HUES64 (cell line): ENCODE measurements at regions not wholly inside any gene's neighbourhood (a gene's known extent, or its start where the extent isn't known, plus 50 kb on each side); places are given as distances from the start of the nearest gene placed in this dataset.
A peak's percentile ranks its signal among the peaks of the same experiment; 100 is the strongest.

Source experiments
- H3K27ac ChIP-seq: 2 replicates; pipeline ENCODE4 v1.7.0; 2013; ENCODE audit warnings: low read depth, low read length, inconsistent platforms
- H3K27me3 ChIP-seq: 2 replicates; pipeline ENCODE4 v1.6.1; 2013; ENCODE audit warnings: mild to moderate bottlenecking, low read length; ENCODE audit not compliant: insufficient read depth
- H3K36me3 ChIP-seq: 2 replicates; pipeline ENCODE4 v1.6.1; 2013; ENCODE audit warnings: mild to moderate bottlenecking, low read length; ENCODE audit not compliant: insufficient read depth
- H3K4me1 ChIP-seq: 2 replicates; pipeline ENCODE4 v1.6.1; 2013; ENCODE audit warnings: mild to moderate bottlenecking, low read length, moderate library complexity; ENCODE audit not compliant: insufficient read depth
- H3K4me3 ChIP-seq: 2 replicates; pipeline ENCODE4 v1.5.1; 2013; ENCODE audit warnings: mild to moderate bottlenecking, low read length, moderate library complexity
- H3K9ac ChIP-seq: 2 replicates; pipeline ENCODE4 v1.6.1; 2013; ENCODE audit warnings: mild to moderate bottlenecking, low read depth, low read length
- H3K9me3 ChIP-seq: 2 replicates; pipeline ENCODE4 v1.6.1; 2013; ENCODE audit warnings: low read depth, low read length; ENCODE audit not compliant: insufficient read depth
- WGBS: fragments of 150-250, 120-280 bp; methylation state at CpG from one replicate; pipeline ENCODE4 v1.1.7; 2013; ENCODE audit warnings: missing lambda C conversion rate; 5-methylcytosine and 5-hydroxymethylcytosine counted together

DNA sequence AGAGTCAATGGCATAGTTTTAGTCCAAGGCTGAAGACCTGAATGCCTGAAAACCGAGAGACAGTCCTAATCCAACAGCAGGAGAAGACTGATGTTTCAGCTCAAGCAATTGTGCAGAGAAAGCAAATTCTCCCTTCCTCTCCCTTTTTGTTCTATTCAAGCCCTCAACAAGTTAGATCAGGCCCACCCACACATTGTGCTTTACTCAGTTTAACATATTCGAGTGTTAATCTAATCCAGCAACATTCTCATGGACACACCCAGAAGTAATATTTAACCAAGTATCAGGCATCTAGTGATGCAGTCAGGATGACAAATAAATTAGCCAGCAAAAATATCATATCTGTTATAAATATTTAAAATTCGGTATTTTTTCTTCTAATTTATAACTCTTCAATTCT is 261.1 kb downstream of the HDGFL1 start:
- no peaks in the 10 kb centered on the region for H3K27me3 ChIP-seq
- WGBS, result 99% methylated on average over 2 of the region's 3 CpGs
- H3K9ac ChIP-seq, result no peak overlapping the region

DNA sequence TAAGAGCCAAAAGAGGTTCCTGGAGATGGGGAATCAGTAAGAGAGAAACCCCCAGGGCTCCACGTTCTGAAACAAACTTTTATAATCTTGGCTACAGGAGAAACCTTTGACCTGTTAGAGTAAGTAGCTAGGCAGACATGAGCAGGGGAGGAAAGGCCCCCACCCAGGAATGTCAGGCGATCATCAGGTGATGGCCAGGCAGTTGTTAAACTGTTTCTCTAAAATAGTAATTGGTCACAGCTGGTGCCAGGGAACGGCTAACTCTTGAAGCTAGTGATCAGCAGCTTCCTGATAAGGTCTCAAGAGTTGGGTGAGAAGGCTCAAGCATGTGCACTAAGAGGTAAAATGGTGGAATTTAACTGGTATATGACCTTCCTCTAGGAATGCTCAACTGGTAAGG is 263.8 kb downstream of the HDGFL1 start:
- H3K4me1 ChIP-seq, result peaks cover 11% of the 10 kb centered on the region
- no peak overlapping the region for H3K4me3 ChIP-seq
- no peak overlapping the region for H3K27ac ChIP-seq
- no peaks in the 10 kb centered on the region for H3K27me3 ChIP-seq
- no peak overlapping the region for H3K9ac ChIP-seq
- WGBS, result 81% methylated on average over 3 of the region's 3 CpGs
- H3K36me3 ChIP-seq, result no peaks in the 10 kb centered on the region
- H3K9me3 ChIP-seq, result peaks cover 10% of the 10 kb centered on the region

More for the DNA sequence above, 261.1 kb downstream of the HDGFL1 start:
- Histone ChIP-seq H3K9me3 (peaks cover 6% of the 10 kb centered on the region; the same call in 1 of the 2 replicates), H3K27ac (no peak overlapping the region), H3K4me3 (no peak overlapping the region), H3K36me3 (no peaks in the 10 kb centered on the region), H3K4me1 (peaks cover 24% of the 10 kb centered on the region)

DNA sequence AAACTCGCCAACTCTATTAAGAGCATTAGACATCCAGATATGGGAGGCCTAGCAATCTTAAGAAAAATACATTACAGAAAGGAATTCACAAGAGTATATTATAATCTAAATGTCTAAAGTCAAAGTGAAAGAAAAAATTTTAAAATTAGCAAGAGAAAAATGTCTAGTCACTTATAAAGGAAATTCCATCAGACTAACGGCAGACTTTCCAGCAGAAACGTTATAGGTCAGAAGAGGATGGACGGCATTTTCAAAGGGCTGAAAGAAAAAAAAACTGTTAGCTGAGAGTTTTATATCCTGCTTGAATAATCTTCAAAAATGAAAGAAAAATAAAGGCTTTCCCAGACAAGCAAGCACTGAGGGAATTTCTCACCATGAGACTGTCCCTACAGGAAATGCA is 269.0 kb downstream of the HDGFL1 start:
- no peak overlapping the region for H3K4me3 ChIP-seq
- no peak overlapping the region for H3K27ac ChIP-seq
- no peaks in the 10 kb centered on the region for H3K36me3 ChIP-seq
- H3K27me3 ChIP-seq, result no peaks in the 10 kb centered on the region
- 95% methylated on average over 3 of the region's 4 CpGs for WGBS
- no peaks in the 10 kb centered on the region for H3K4me1 ChIP-seq
- H3K9me3 ChIP-seq, result peaks cover 30% of the 10 kb centered on the region
- no peak overlapping the region for H3K9ac ChIP-seq

DNA sequence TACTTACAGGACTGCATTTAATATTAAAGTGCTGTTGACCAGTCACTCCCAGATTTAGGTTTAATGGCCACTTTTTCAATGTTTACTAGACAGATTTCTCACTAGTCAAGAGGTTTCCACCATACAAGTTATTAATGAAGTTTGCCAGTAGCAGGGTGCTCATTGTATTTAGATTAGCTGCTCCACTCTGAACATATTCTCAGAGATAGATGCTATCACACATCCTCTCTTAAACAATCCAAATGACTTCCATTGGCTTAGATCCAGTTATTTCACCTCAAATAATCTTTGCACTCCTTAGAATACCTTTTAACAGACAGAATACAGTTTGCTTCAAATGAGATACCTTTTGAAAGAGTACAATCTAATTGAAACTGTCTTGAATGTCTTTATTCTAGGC is 276.1 kb downstream of the HDGFL1 start:
- Histone ChIP-seq H3K27ac (no peak overlapping the region), H3K4me3 (no peak overlapping the region), H3K4me1 (no peaks in the 10 kb centered on the region), H3K27me3 (no peaks in the 10 kb centered on the region), H3K9me3 (0 out of 2 replicates have a peak, but pooled peaks cover 9% of the 10 kb centered on the region), H3K9ac (no peak overlapping the region), H3K36me3 (no peaks in the 10 kb centered on the region)

DNA sequence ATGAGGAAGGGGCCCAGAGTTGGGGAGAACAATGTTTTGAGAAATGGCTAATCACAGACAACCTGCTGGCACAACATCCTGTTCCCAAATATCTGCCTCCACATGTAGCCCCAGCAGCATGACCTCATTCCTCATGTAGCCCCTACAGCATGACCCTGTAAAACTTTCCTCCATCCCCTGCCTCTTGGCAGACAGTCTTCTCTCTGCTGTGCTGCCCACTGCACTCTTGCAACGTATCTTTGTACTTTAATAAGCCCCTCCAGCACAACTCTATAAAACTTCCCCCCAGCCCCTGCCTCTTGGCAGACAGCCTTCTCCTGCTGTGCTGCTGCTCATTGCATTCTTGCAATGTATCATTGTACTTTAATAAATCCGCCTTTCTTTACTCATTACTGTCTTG is 278.8 kb downstream of the HDGFL1 start:
- no peaks in the 10 kb centered on the region for H3K36me3 ChIP-seq
- 0 out of 2 replicates have a peak, but pooled peaks cover 6% of the 10 kb centered on the region for H3K9me3 ChIP-seq
- no peaks in the 10 kb centered on the region for H3K4me1 ChIP-seq
- H3K4me3 ChIP-seq, result no peak overlapping the region
- H3K27me3 ChIP-seq, result no peaks in the 10 kb centered on the region
- H3K27ac ChIP-seq, result no peak overlapping the region
- WGBS, result 91% methylated on average over 2 of the region's 2 CpGs
- no peak overlapping the region for H3K9ac ChIP-seq

DNA sequence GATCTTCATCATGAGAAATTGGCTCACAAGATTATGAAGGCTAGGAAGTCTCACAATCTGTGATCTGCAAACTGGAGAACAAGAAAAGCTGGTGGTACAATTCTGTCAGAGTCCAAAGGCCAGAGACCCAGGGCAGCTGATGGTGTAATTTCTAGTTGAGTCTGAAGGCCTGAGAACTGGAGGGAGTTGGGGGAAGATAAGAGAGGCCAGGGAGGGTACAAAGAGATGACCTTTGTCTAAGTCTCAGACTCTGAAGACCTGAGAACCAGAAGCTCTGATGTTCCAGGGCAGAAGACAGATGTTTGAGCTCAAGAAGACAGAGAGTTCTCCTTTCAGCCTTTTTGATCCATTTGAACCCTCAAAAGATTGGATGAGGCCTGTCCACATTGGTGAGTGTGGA is 280.6 kb downstream of the HDGFL1 start:
- Histone ChIP-seq H3K4me3 (no peak overlapping the region), H3K9me3 (0 out of 2 replicates have a peak, but pooled peaks cover 6% of the 10 kb centered on the region), H3K27me3 (no peaks in the 10 kb centered on the region), H3K9ac (no peak overlapping the region), H3K36me3 (no peaks in the 10 kb centered on the region), H3K4me1 (no peaks in the 10 kb centered on the region), H3K27ac (no peak overlapping the region)

DNA sequence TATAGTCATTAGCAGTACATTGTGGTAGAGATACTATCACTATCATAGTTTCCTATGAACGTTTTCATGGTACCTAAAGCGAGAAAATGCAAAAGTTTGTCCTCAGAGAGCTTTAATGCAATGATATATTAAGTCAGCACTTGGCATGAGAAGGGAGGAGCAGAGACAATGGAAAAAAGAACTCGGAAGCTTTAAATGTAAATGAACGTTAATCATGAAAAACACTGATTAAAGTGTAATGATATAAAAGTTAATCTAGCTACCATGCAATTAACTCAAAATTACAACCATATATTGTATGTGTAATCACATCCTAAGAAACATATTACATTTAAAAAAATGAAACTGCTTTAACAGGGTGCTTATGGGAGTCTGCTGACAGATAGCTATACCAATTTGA is 282.7 kb downstream of the HDGFL1 start:
- Histone ChIP-seq H3K36me3 (no peaks in the 10 kb centered on the region), H3K27me3 (no peaks in the 10 kb centered on the region), H3K27ac (no peak overlapping the region), H3K4me3 (no peak overlapping the region), H3K9me3 (0 out of 2 replicates have a peak, but pooled peaks cover 6% of the 10 kb centered on the region), H3K9ac (no peak overlapping the region), H3K4me1 (no peaks in the 10 kb centered on the region)
- 93% methylated on average over 3 of the region's 4 CpGs for WGBS

DNA sequence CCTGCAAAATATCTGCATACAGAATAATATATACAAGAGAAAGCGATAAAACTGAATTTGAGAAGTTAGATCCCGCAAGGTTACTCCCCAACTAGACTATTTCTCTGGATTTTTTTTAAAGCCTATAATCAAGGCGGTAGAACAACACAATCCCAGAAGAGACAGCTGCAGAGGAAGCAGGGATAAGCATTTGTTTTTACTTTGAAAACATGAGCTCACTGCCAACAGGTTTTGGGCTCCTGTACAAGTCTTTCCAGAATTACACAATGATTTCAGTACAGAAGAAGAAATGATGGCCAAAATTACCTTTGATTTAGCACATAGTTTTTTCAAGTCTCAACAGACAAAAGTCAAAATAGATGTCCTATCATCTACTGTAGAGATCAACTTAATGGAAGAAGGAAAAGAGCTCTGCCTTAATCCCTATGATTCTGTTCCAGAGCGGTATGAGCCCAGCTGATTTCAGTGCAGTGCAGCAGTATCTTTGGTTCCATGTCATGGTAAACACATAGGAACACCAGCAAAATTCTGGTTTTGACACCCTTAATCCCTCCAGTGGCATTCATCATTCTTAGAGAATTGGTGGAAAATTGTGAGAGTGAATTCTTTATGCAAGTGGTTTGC is 304.3 kb downstream of the HDGFL1 start:
- Histone ChIP-seq H3K4me1 (peaks cover 28% of the 10 kb centered on the region), H3K9me3 (peaks cover 5% of the 10 kb centered on the region; the same call in 1 of the 2 replicates), H3K4me3 (no peak overlapping the region), H3K27ac (0 out of 2 replicates have a peak overlapping the region, but pooled peaks have one; percentile 2), H3K36me3 (no peaks in the 10 kb centered on the region; the same call in 1 of the 2 replicates), H3K9ac (no peak overlapping the region), H3K27me3 (no peaks in the 10 kb centered on the region)
- WGBS, result 90% methylated on average over 4 of the region's 4 CpGs

DNA sequence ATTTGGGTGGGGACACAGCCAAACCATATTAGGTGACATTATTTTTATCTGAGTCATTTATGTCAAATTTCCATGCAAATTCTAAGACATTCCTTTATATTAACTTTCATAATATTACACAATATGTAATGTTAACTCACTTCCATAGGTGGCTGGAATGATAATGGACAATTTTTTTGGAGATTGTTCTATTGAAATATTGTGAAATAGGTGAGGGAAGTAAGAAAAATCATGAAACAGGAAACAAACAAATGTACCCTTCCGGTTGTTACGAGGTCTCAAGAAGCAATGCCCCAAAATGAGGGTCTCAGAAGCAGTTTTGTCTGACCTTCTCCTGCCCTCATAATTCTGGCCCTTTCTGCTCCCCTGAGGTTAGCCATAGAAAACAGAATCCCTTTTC is 306.5 kb downstream of the HDGFL1 start:
- Histone ChIP-seq H3K4me3 (no peak overlapping the region), H3K27me3 (no peaks in the 10 kb centered on the region), H3K4me1 (peaks cover 41% of the 10 kb centered on the region), H3K36me3 (no peaks in the 10 kb centered on the region; the same call in 1 of the 2 replicates), H3K27ac (no peak overlapping the region; the same call in 1 of the 2 replicates), H3K9me3 (0 out of 2 replicates have a peak, but pooled peaks cover 4% of the 10 kb centered on the region), H3K9ac (no peak overlapping the region)
- WGBS, result 95% methylated on average over 2 of the region's 2 CpGs

DNA sequence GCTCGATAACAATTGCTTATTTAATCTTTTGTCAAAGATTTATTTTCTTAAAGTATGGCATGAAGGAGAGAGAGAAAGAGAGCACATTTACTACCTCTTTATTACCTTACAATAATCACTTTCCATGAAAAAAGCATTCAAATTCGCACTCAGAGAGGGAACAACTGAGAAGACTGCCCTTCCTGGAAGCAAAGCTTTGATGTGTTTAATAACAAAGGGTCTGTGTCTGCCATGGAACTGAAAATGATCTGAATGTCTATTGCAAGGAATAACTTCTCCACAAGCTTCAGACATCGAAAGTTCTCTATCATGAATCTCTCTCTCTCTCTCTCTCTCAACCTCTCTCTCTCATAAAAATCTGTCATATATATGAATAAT is 308.9 kb downstream of the HDGFL1 start:
- Histone ChIP-seq H3K36me3 (no peaks in the 10 kb centered on the region; the same call in 1 of the 2 replicates), H3K4me1 (peaks cover 43% of the 10 kb centered on the region), H3K27ac (peak overlapping the region; percentile 90; the same call in 1 of the 2 replicates), H3K4me3 (no peak overlapping the region), H3K9ac (no peak overlapping the region), H3K27me3 (no peaks in the 10 kb centered on the region), H3K9me3 (0 out of 2 replicates have a peak, but pooled peaks cover 4% of the 10 kb centered on the region)
- WGBS, result 0% methylated on average over 1 of the region's 3 CpGs

DNA sequence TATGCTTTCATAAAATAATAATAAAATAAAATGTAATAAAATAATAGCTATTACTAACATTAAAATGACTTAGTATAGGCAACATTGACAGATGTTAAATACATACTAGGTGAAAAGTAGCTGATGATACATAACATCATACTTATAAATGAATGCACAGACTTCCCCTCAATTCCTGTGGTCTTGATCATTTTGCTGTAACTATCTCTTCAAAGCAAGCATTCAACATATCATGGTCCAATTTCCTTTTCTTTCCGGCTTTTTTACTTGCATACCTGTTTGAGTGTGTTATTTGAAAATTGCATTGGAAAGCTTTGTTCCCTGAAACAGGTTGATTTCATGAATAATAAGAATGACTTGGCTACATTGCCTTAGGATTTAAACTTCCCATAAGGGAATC is 309.3 kb downstream of the HDGFL1 start:
- no peaks in the 10 kb centered on the region for H3K27me3 ChIP-seq
- 0 out of 2 replicates have a peak, but pooled peaks cover 4% of the 10 kb centered on the region for H3K9me3 ChIP-seq
- peaks cover 40% of the 10 kb centered on the region for H3K4me1 ChIP-seq
- no peaks in the 10 kb centered on the region; the same call in 1 of the 2 replicates for H3K36me3 ChIP-seq
- peak overlapping the region; percentile 90 for H3K27ac ChIP-seq
- no peak overlapping the region for H3K4me3 ChIP-seq
- H3K9ac ChIP-seq, result peak overlapping the region; percentile 26
- WGBS, result no CpG with 5 or more reads among the region's 1 CpG
